HepG2 (cell line): ENCODE measurements at regions not wholly inside any gene's neighbourhood (a gene's known extent, or its start where the extent isn't known, plus 50 kb on each side); places are given as distances from the start of the nearest gene placed in this dataset.

Source experiments
- ATAC-seq: fragments of 200-7000 bp; cut with Tn5 transposase; 3 replicates; pipeline ENCODE4 v1.9.1; 2020; ENCODE audit warnings: mild to moderate bottlenecking, moderate library complexity
- BruUV-seq: library from RNA; stranded (reverse); fragments of 400-500 nt; replicated peaks from 2 replicates; lab custom pipeline; 2021; lab: Mats Ljungman, UMichigan
- CTCF ChIA-PET: fragments of 300-600 bp; formaldehyde crosslinking; extraction: SDS; loops from one replicate; lab custom pipeline; 2021; ENCODE audit warnings: low total read pairs, inconsistent platforms, low intra/inter-chr PET ratio; lab: Yijun Ruan, JAX
- POLR2A ChIA-PET: fragments of 350-600 bp; sonication (Branson Sonifier 250); formaldehyde crosslinking; loops from one replicate; lab custom pipeline; 2020; ENCODE audit warnings: antibody characterized with exemption, inconsistent platforms; lab: Yijun Ruan, JAX
- DNase-seq: peaks from one replicate; pipeline ENCODE4 v3.0.0-alpha.2; 2015; ENCODE audit warnings: low spot score
- FAIRE-seq: peaks from 3 replicates; lab custom pipeline; 2011; peaks lifted over from hg19 to GRCh38; lab: Jason Lieb, UNC
- H2AFZ ChIP-seq: one replicate; pipeline ENCODE4 v1.6.1; 2011; ENCODE audit warnings: low read length, inconsistent platforms
- H3K27ac ChIP-seq: fragments of 300-600 bp; 3 replicates; pipeline ENCODE4 v1.8.0; 2011; ENCODE audit warnings: mixed run types, mild to moderate bottlenecking, mixed read lengths, low read length, inconsistent platforms; ENCODE audit not compliant: insufficient read depth; ENCODE audit errors: extremely low read length
- H3K27me3 ChIP-seq, 2 experiments: fragments of 200-600 bp in 1 of 2; 2 replicates in 1 of 2; 3 replicates in 1 of 2; pipeline versions ENCODE4 v1.6.0 to v1.8.0; 2011; ENCODE audit warnings: low read length in 2 of 2, mild to moderate bottlenecking in 2 of 2, moderate library complexity in 2 of 2, inconsistent platforms in 1 of 2; ENCODE audit not compliant: insufficient read depth in 2 of 2, control insufficient read depth in 1 of 2
- H3K36me3 ChIP-seq, 2 experiments: fragments of 200-600 bp in 1 of 2; replicated peaks in 1 of 2; 2 replicates in 1 of 2; 3 replicates in 1 of 2; pipeline versions ENCODE4 v1.5.1 to v1.8.0; 2011; ENCODE audit warnings: low read length in 2 of 2, inconsistent platforms in 1 of 2; ENCODE audit not compliant: insufficient read depth in 2 of 2, control insufficient read depth in 1 of 2
- H3K4me1 ChIP-seq: 2 replicates; pipeline ENCODE4 v1.5.1; 2012; ENCODE audit warnings: low read length, inconsistent platforms; ENCODE audit not compliant: insufficient read depth
- H3K4me2 ChIP-seq: 2 replicates; pipeline ENCODE4 v1.6.0; 2011; ENCODE audit warnings: low read depth, low read length, inconsistent platforms
- H3K4me3 ChIP-seq, 3 experiments: fragments of 200-600 bp in 1 of 3; sonication (generic), shearing (Covaris generic) in 1 of 3; replicated peaks in 1 of 3; 2 replicates each; pipeline ENCODE4 v1.5.1; 2011 to 2016; ENCODE audit warnings: low read length in 3 of 3, inconsistent platforms in 2 of 3, low read depth in 2 of 3, mild to moderate bottlenecking in 2 of 3, control low read depth in 1 of 3, mixed read lengths in 1 of 3; ENCODE audit not compliant: insufficient read depth in 1 of 3
- H3K79me2 ChIP-seq: one replicate; pipeline ENCODE4 v1.6.1; 2011; ENCODE audit warnings: low read length, inconsistent platforms; ENCODE audit not compliant: insufficient read depth
- H3K9ac ChIP-seq: 2 replicates; pipeline ENCODE4 v1.6.0; 2011; ENCODE audit warnings: mild to moderate bottlenecking, low read depth, low read length, inconsistent platforms; ENCODE audit not compliant: insufficient read depth
- H3K9me3 ChIP-seq: 2 replicates; pipeline ENCODE4 v1.5.1; 2012; ENCODE audit warnings: mild to moderate bottlenecking, low read length
- H4K20me1 ChIP-seq: 2 replicates; pipeline ENCODE4 v1.6.0; 2011; ENCODE audit warnings: inconsistent platforms, mild to moderate bottlenecking, low read length, moderate library complexity; ENCODE audit not compliant: insufficient read depth
- BHLHE40 ChIP-seq: IDR thresholded peaks from 2 replicates; pipeline ENCODE4 v1.6.1; 2011; ENCODE audit warnings: low read length, improper control_type of control experiment
- FOXP1 ChIP-seq, 2 experiments: fragments of 450-650 bp in 1 of 2; IDR thresholded peaks; 2 replicates each; pipeline ENCODE4 v1.6.1; 2017 to 2018; ENCODE audit warnings: antibody characterized with exemption in 1 of 2
- RARG ChIP-seq: sonication (generic); formaldehyde crosslinking; IDR thresholded peaks from 2 replicates; pipeline ENCODE4 v1.4.0; 2020; ENCODE audit warnings: low read depth, mild to moderate bottlenecking, missing genetic modification reagents
- SATB2 ChIP-seq: sonication (generic); formaldehyde crosslinking; IDR thresholded peaks from 2 replicates; pipeline ENCODE4 v1.5.0; 2020; ENCODE audit warnings: missing genetic modification reagents
- SIN3A ChIP-seq: IDR thresholded peaks from 2 replicates; pipeline ENCODE4 v1.6.1; 2011; ENCODE audit warnings: low read depth, mild to moderate bottlenecking, control low read depth, low read length, borderline replicate concordance
- ZBTB38 ChIP-seq: sonication (generic); formaldehyde crosslinking; IDR thresholded peaks from 2 replicates; pipeline ENCODE4 v1.5.1; 2020; ENCODE audit warnings: mild to moderate bottlenecking, missing genetic modification reagents
- ZMAT3 ChIP-seq: sonication (generic); formaldehyde crosslinking; conservative IDR thresholded peaks from 2 replicates; pipeline ENCODE4 v1.7.0; 2021; ENCODE audit warnings: missing genetic modification reagents
- ZNF326 ChIP-seq: sonication (generic); formaldehyde crosslinking; IDR thresholded peaks from 2 replicates; pipeline ENCODE4 v1.4.0; 2020; ENCODE audit warnings: missing genetic modification reagents, borderline replicate concordance
- ZNF335 ChIP-seq: sonication (generic); formaldehyde crosslinking; IDR thresholded peaks from 2 replicates; pipeline ENCODE4 v1.4.0; 2020; ENCODE audit warnings: missing genetic modification reagents
- ZNF724P ChIP-seq: sonication (generic); formaldehyde crosslinking; IDR thresholded peaks from 2 replicates; pipeline ENCODE4 v1.8.0; 2022; ENCODE audit warnings: missing genetic modification reagents, borderline replicate concordance
- ZSCAN29 ChIP-seq: sonication (generic); formaldehyde crosslinking; conservative IDR thresholded peaks from 2 replicates; pipeline ENCODE4 v1.4.0; 2020; ENCODE audit warnings: mild to moderate bottlenecking, missing genetic modification reagents
- whole genome bisulfite sequencing: methylation state at CpG from one replicate; pipeline ENCODE4 v1.1.6; 2017; ENCODE audit warnings: low lambda C conversion rate; 5-methylcytosine and 5-hydroxymethylcytosine counted together
- in situ Hi-C: cut with HindIII; loops from 2 replicates; pipeline ENCODE4 v1.10.0; 2017; ENCODE audit warnings: low pct_unique_long_range_greater_than_20kb; ENCODE audit not compliant: extremely low pct_ligation_motif_present
- intact Hi-C: fragments of 100-400 bp; cut with micrococcal nuclease; formaldehyde crosslinking; loops from one replicate; pipeline ENCODE4 v1.10.0; 2022; ENCODE audit not compliant: unreplicated experiment
- TF ChIP-seq, protein P1 (sequence below), 2 experiments: fragments of 450-650 bp in 1 of 2; sonication (generic) in 1 of 2; formaldehyde crosslinking; IDR thresholded peaks; 2 replicates each; pipeline versions ENCODE4 v1.5.0 to v1.8.0; 2020 to 2022; ENCODE audit warnings: mild to moderate bottlenecking in 1 of 2, missing genetic modification reagents in 1 of 2
- TF ChIP-seq, protein P2 (sequence below): IDR thresholded peaks from 2 replicates; pipeline ENCODE4 v1.4.0; 2020; ENCODE audit warnings: mild to moderate bottlenecking, missing genetic modification reagents
- TF ChIP-seq, protein P3 (sequence below): sonication (generic); formaldehyde crosslinking; IDR thresholded peaks from 2 replicates; pipeline ENCODE4 v1.4.0; 2020; ENCODE audit warnings: missing genetic modification reagents

GRCh38 chr5:105146867-105147266 lies 1584.3 kb upstream of the NUDT12 start:
- WGBS: 14% methylated on average over 2 of the region's 2 CpGs
- Histone ChIP-seq H3K4me1 (no peaks in the 10 kb centered on the region), H3K36me3 (no peaks in the 10 kb centered on the region), H3K4me3 (no peak overlapping the region), H3K4me2 (no peak overlapping the region), H3K9me3 (no peaks in the 10 kb centered on the region), H3K27ac (no peak overlapping the region), H2AFZ (no peak overlapping the region), H3K79me2 (no peaks in the 10 kb centered on the region), H3K27me3 (no peaks in the 10 kb centered on the region), H4K20me1 (no peaks in the 10 kb centered on the region), H3K9ac (no peak overlapping the region)
- DNase-seq (no peak), ATAC-seq (no peak), FAIRE-seq (no peak)
- POLR2A ChIA-PET: no interaction called here
- BruUV-seq: no TSS peak
- CTCF ChIA-PET: no interaction called here
- in situ Hi-C loops (no loop called here), intact Hi-C loops (no loop called here)
- TF ChIP-seq, protein P1, sequence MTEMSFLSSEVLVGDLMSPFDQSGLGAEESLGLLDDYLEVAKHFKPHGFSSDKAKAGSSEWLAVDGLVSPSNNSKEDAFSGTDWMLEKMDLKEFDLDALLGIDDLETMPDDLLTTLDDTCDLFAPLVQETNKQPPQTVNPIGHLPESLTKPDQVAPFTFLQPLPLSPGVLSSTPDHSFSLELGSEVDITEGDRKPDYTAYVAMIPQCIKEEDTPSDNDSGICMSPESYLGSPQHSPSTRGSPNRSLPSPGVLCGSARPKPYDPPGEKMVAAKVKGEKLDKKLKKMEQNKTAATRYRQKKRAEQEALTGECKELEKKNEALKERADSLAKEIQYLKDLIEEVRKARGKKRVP (CRISPR knock-in tag; IDR thresholded peaks at IDR 0.05): no peak
- TF ChIP-seq SATB2 (CRISPR knock-in tag) (no peak), ZNF335 (no peak), ZNF326 (CRISPR knock-in tag) (no peak), SIN3A (no peak), ZMAT3 (no peak), ZSCAN29 (CRISPR knock-in tag) (no peak), ZBTB38 (CRISPR knock-in tag) (no peak), FOXP1 (IDR thresholded peaks at IDR 0.05) (no peak), FOXP1 (CRISPR knock-in tag; IDR thresholded peaks at IDR 0.05) (no peak), BHLHE40 (no peak), RARG (CRISPR knock-in tag) (no peak), ZNF724P (CRISPR knock-in tag) (no peak)
- TF ChIP-seq, protein P2, sequence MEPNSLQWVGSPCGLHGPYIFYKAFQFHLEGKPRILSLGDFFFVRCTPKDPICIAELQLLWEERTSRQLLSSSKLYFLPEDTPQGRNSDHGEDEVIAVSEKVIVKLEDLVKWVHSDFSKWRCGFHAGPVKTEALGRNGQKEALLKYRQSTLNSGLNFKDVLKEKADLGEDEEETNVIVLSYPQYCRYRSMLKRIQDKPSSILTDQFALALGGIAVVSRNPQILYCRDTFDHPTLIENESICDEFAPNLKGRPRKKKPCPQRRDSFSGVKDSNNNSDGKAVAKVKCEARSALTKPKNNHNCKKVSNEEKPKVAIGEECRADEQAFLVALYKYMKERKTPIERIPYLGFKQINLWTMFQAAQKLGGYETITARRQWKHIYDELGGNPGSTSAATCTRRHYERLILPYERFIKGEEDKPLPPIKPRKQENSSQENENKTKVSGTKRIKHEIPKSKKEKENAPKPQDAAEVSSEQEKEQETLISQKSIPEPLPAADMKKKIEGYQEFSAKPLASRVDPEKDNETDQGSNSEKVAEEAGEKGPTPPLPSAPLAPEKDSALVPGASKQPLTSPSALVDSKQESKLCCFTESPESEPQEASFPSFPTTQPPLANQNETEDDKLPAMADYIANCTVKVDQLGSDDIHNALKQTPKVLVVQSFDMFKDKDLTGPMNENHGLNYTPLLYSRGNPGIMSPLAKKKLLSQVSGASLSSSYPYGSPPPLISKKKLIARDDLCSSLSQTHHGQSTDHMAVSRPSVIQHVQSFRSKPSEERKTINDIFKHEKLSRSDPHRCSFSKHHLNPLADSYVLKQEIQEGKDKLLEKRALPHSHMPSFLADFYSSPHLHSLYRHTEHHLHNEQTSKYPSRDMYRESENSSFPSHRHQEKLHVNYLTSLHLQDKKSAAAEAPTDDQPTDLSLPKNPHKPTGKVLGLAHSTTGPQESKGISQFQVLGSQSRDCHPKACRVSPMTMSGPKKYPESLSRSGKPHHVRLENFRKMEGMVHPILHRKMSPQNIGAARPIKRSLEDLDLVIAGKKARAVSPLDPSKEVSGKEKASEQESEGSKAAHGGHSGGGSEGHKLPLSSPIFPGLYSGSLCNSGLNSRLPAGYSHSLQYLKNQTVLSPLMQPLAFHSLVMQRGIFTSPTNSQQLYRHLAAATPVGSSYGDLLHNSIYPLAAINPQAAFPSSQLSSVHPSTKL (CRISPR knock-in tag): no peak
- TF ChIP-seq, protein P3, sequence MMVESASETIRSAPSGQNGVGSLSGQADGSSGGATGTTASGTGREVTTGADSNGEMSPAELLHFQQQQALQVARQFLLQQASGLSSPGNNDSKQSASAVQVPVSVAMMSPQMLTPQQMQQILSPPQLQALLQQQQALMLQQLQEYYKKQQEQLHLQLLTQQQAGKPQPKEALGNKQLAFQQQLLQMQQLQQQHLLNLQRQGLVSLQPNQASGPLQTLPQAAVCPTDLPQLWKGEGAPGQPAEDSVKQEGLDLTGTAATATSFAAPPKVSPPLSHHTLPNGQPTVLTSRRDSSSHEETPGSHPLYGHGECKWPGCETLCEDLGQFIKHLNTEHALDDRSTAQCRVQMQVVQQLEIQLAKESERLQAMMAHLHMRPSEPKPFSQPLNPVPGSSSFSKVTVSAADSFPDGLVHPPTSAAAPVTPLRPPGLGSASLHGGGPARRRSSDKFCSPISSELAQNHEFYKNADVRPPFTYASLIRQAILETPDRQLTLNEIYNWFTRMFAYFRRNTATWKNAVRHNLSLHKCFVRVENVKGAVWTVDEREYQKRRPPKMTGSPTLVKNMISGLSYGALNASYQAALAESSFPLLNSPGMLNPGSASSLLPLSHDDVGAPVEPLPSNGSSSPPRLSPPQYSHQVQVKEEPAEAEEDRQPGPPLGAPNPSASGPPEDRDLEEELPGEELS (CRISPR knock-in tag): no peak
